ENCODE measurements at regions not wholly inside any gene's neighbourhood (a gene's known extent, or its start where the extent isn't known, plus 50 kb on each side); places are given as distances from the start of the nearest gene placed in this dataset.

GRCh38 chr5:102651466-102651865 lies 103.6 kb upstream of the PAM start:
- Histone ChIP-seq H3K4me1 (no peaks in the 10 kb centered on the region), H3K27ac (no peak overlapping the region), H3K4me3 (no peak overlapping the region), H3K4me2 (no peak overlapping the region), H3K9me3 (no peaks in the 10 kb centered on the region)
- ATAC-seq (no peak), DNase-seq (ENCODE audit: low read depth in 1 of 2, low spot score in 1 of 2) (no peak), FAIRE-seq (no peak)
- TF ChIP-seq GATA3 (IDR thresholded peaks at IDR 0.05; ENCODE audit: borderline replicate concordance) (no peak), HDAC2 (IDR thresholded peaks at IDR 0.05) (no peak), KDM1A (IDR thresholded peaks at IDR 0.05; ENCODE audit: low read depth) (no peak), FOSB (CRISPR knock-in tag; IDR thresholded peaks at IDR 0.05) (no peak), ZFP36 (IDR thresholded peaks at IDR 0.05; ENCODE audit: borderline replicate concordance, partially characterized antibody) (no peak), FOSL2 (IDR thresholded peaks at IDR 0.05) (no peak), FOSL2 (CRISPR knock-in tag; IDR thresholded peaks at IDR 0.05) (peak; percentile 46; the same call in 1 of the 2 replicates), MAZ (IDR thresholded peaks at IDR 0.05; ENCODE audit: borderline replicate concordance, low read depth, low read length) (no peak)
- 32% methylated on average over 3 of the region's 3 CpGs for WGBS (ENCODE audit: missing lambda C conversion rate)
- CTCF ChIA-PET: interaction anchor here (0.6 kb wide), 1 partner anchor 9 kb away, joined by 3 read pairs; no protein-coding TSS in a partner anchor
- POLR2A ChIA-PET: no interaction called here

- 8% methylated on average over 1 of the region's 1 CpG for WGBS (ENCODE audit: missing lambda C conversion rate)
- Histone ChIP-seq H3K4me3 (no peak overlapping the region), H3K4me2 (no peak overlapping the region), H3K27ac (no peak overlapping the region), H3K9me3 (no peaks in the 10 kb centered on the region), H3K4me1 (no peaks in the 10 kb centered on the region)
- ATAC-seq: no peak
- TF ChIP-seq PHF8 (IDR thresholded peaks at IDR 0.05; ENCODE audit: borderline replicate concordance, low read depth): no peak
- TF ChIP-seq HOXA7 (CRISPR knock-in tag; IDR thresholded peaks at IDR 0.05): no peak
- no peak for TF ChIP-seq FOXS1 (CRISPR knock-in tag; IDR thresholded peaks at IDR 0.05)
- ChIA-PET CTCF (no interaction called here), POLR2A (no interaction called here)
- no peak for DNase-seq (ENCODE audit: low read depth in 1 of 2, low spot score in 1 of 2)
- FAIRE-seq: no peak
Observed at GRCh38 chr5:102654559-102655349, 100.4 kb upstream of the PAM start.

- Histone ChIP-seq H3K27ac (no peak overlapping the region), H3K4me2 (no peak overlapping the region), H3K4me3 (no peak overlapping the region), H3K4me1 (no peaks in the 10 kb centered on the region), H3K9me3 (no peaks in the 10 kb centered on the region)
- ChIA-PET POLR2A (no interaction called here), CTCF (no interaction called here)
- 13% methylated on average over 2 of the region's 2 CpGs for WGBS (ENCODE audit: missing lambda C conversion rate)
- TF ChIP-seq FOSL2 (IDR thresholded peaks at IDR 0.05): no peak
- TF ChIP-seq FOSL2 (CRISPR knock-in tag; IDR thresholded peaks at IDR 0.05): no peak
- no peak for TF ChIP-seq CTCF (IDR thresholded peaks at IDR 0.05)
- TF ChIP-seq JUN (IDR thresholded peaks at IDR 0.05): no peak
- no peak for TF ChIP-seq SMC3 (IDR thresholded peaks at IDR 0.05)
- no peak for TF ChIP-seq CBX8 (IDR thresholded peaks at IDR 0.05)
- no peak for TF ChIP-seq ZFP36 (IDR thresholded peaks at IDR 0.05; ENCODE audit: borderline replicate concordance, partially characterized antibody)
- TF ChIP-seq RFX5 (IDR thresholded peaks at IDR 0.05): no peak
- TF ChIP-seq FOXS1 (CRISPR knock-in tag; IDR thresholded peaks at IDR 0.05): no peak
- TF ChIP-seq BCL3 (IDR thresholded peaks at IDR 0.05): no peak
- TF ChIP-seq PHF8 (IDR thresholded peaks at IDR 0.05; ENCODE audit: borderline replicate concordance, low read depth): no peak
- FAIRE-seq (no peak), DNase-seq (ENCODE audit: low read depth in 1 of 2, low spot score in 1 of 2) (no peak), ATAC-seq (no peak)
Observed at GRCh38 chr5:102659151-102659550, 96.0 kb upstream of the PAM start.

- ChIA-PET POLR2A (no interaction called here), CTCF (interaction anchor here (1.6 kb wide), 1 partner anchor 24 kb away, joined by 3 read pairs; no protein-coding TSS in a partner anchor)
- no peaks in the 10 kb centered on the region for H3K9me3 ChIP-seq
- H3K4me2 ChIP-seq: no peak overlapping the region
- no peaks in the 10 kb centered on the region for H3K4me1 ChIP-seq
- 76% methylated on average over 2 of the region's 2 CpGs for WGBS (ENCODE audit: missing lambda C conversion rate)
- no peak overlapping the region for H3K27ac ChIP-seq
- H3K4me3 ChIP-seq: no peak overlapping the region
- no peak for DNase-seq (ENCODE audit: low read depth in 1 of 2, low spot score in 1 of 2)
- FAIRE-seq: no peak
- no peak for ATAC-seq
- no peak for TF ChIP-seq ATOH8 (CRISPR knock-in tag; IDR thresholded peaks at IDR 0.05; ENCODE audit: low read depth)
- no peak for TF ChIP-seq CHD2 (IDR thresholded peaks at IDR 0.05; ENCODE audit: low read length, partially characterized antibody)
Observed at GRCh38 chr5:102660111-102660510, 95.0 kb upstream of the PAM start.
